ENCODE measurements at regions not wholly inside any gene's neighbourhood (a gene's known extent, or its start where the extent isn't known, plus 50 kb on each side); places are given as distances from the start of the nearest gene placed in this dataset.

DNA sequence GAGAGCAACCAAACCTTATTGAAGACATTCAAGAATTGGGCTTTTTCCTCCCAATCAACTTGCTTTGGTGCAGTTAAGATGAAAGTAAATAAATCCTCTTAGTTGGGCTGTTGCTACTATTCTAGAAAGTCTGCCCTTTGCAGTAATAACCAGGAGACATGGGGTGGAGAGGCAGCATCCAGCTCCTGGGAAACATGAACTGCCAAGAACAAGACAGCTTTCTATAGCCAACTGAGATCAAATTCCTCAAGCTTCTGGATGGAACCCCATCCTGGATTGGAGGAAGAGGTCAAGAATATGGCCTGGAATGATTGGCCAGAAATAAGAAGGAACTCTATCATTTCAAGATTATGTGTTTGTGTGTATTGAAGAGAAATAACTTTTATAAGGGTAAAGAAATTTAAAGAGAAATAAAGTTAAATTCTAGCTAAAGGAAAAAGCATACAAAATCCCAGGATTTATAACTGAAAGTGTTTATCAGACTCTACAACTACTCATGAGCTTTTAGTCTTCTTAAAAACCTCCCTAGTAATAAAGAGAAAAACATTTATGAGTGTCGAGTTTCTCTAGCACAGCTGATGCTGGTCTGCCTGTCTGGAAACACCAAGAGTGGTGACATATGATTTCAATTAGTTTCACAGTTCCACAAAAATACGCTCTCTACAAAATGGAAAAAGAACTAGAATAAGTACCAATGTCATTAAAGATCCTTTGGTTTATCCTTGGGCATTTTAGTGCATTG lies 70.1 kb upstream of the COL1A2 start:
- TF ChIP-seq, protein P1, sequence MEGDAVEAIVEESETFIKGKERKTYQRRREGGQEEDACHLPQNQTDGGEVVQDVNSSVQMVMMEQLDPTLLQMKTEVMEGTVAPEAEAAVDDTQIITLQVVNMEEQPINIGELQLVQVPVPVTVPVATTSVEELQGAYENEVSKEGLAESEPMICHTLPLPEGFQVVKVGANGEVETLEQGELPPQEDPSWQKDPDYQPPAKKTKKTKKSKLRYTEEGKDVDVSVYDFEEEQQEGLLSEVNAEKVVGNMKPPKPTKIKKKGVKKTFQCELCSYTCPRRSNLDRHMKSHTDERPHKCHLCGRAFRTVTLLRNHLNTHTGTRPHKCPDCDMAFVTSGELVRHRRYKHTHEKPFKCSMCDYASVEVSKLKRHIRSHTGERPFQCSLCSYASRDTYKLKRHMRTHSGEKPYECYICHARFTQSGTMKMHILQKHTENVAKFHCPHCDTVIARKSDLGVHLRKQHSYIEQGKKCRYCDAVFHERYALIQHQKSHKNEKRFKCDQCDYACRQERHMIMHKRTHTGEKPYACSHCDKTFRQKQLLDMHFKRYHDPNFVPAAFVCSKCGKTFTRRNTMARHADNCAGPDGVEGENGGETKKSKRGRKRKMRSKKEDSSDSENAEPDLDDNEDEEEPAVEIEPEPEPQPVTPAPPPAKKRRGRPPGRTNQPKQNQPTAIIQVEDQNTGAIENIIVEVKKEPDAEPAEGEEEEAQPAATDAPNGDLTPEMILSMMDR (IDR thresholded peaks at IDR 0.05; ENCODE audit: insufficient read depth, low read length) = no peak
- TF ChIP-seq GABPA (IDR thresholded peaks at IDR 0.05; ENCODE audit: low read depth) = no peak
